Neural progenitor cell (in vitro differentiated cells): ENCODE measurements at regions not wholly inside any gene's neighbourhood (a gene's known extent, or its start where the extent isn't known, plus 50 kb on each side); places are given as distances from the start of the nearest gene placed in this dataset.

ENCODE experiments used
- DNase-seq: peaks from one replicate; pipeline ENCODE4 v3.0.0-alpha.2; 2016; ENCODE audit warnings: low spot score
- H2AFZ ChIP-seq: fragments of 200-600 bp; sonication (generic); replicated peaks from 2 replicates; pipeline ENCODE4 v1.6.1; 2016; ENCODE audit warnings: antibody characterized with exemption
- H3F3A ChIP-seq: fragments of 200-600 bp; sonication (generic); 2 replicates; pipeline ENCODE4 v1.6.1; 2016; ENCODE audit warnings: antibody characterized with exemption, low read depth
- H3K27ac ChIP-seq: fragments of 200-600 bp; sonication (generic); 2 replicates; pipeline ENCODE4 v1.5.1; 2016; ENCODE audit warnings: mild to moderate bottlenecking
- H3K27me3 ChIP-seq: fragments of 200-600 bp; sonication (generic); 2 replicates; pipeline ENCODE4 v1.6.1; 2016; ENCODE audit warnings: mild to moderate bottlenecking, moderate library complexity
- H3K36me3 ChIP-seq: fragments of 200-600 bp; sonication (generic); 2 replicates; pipeline ENCODE4 v1.5.1; 2016
- H3K4me1 ChIP-seq: fragments of 200-600 bp; sonication (generic); 2 replicates; pipeline ENCODE4 v1.6.1; 2016; ENCODE audit warnings: mixed run types
- H3K4me2 ChIP-seq: fragments of 200-600 bp; sonication (generic); 2 replicates; pipeline ENCODE4 v1.6.1; 2016
- H3K4me3 ChIP-seq: fragments of 200-600 bp; sonication (generic); 2 replicates; pipeline ENCODE4 v1.5.1; 2016
- H3K79me2 ChIP-seq: fragments of 200-600 bp; sonication (generic); 2 replicates; pipeline ENCODE4 v1.6.1; 2016; ENCODE audit warnings: low read depth
- H3K9ac ChIP-seq: fragments of 200-600 bp; sonication (generic); 2 replicates; pipeline ENCODE4 v1.6.1; 2016
- H3K9me3 ChIP-seq: fragments of 200-600 bp; sonication (generic); 2 replicates; pipeline ENCODE4 v1.5.1; 2016; ENCODE audit warnings: low read depth
- H4K20me1 ChIP-seq: fragments of 200-600 bp; sonication (generic); 2 replicates; pipeline ENCODE4 v1.6.1; 2016; ENCODE audit warnings: low read depth
- H3K27ac Mint-ChIP-seq: 3 replicates; pipeline ENCODE4 v1.8.0; 2021; ENCODE audit warnings: mixed read lengths
- H3K27me3 Mint-ChIP-seq: 2 replicates; pipeline ENCODE4 v1.8.0; 2022; ENCODE audit warnings: low read depth, mild to moderate bottlenecking, inconsistent platforms, moderate library complexity, mixed read lengths; ENCODE audit not compliant: insufficient read depth
- H3K36me3 Mint-ChIP-seq: 3 replicates; pipeline ENCODE4 v1.8.0; 2021; ENCODE audit warnings: mixed read lengths
- H3K4me1 Mint-ChIP-seq: 3 replicates; pipeline ENCODE4 v1.8.0; 2021; ENCODE audit warnings: mixed read lengths
- H3K4me3 Mint-ChIP-seq: 3 replicates; pipeline ENCODE4 v1.8.0; 2021; ENCODE audit warnings: mild to moderate bottlenecking, moderate library complexity, mixed read lengths
- H3K9me3 Mint-ChIP-seq: 3 replicates; pipeline ENCODE4 v1.8.0; 2020; ENCODE audit warnings: mixed read lengths
- CTCF ChIP-seq: fragments of 200-600 bp; sonication (generic); IDR thresholded peaks from 2 replicates; pipeline ENCODE4 v1.5.1; 2017; ENCODE audit warnings: antibody characterized with exemption, mild to moderate bottlenecking
- EZH2 ChIP-seq: fragments of 200-600 bp; sonication (generic); IDR thresholded peaks from 2 replicates; pipeline ENCODE4 v1.6.1; 2017; ENCODE audit warnings: antibody characterized with exemption, mild to moderate bottlenecking, moderate library complexity
- EZH2phosphoT487 ChIP-seq: fragments of 200-600 bp; sonication (generic); IDR thresholded peaks from 2 replicates; pipeline ENCODE4 v1.6.1; 2017; ENCODE audit warnings: antibody characterized with exemption

- Mint-ChIP-seq H3K27me3 (peaks cover 2% of the 10 kb centered on the region), H3K27ac (no peak overlapping the region), H3K36me3 (no peaks in the 10 kb centered on the region), H3K9me3 (peaks cover 5% of the 10 kb centered on the region), H3K4me1 (peaks cover 18% of the 10 kb centered on the region), H3K4me3 (no peak overlapping the region)
- H3K36me3 ChIP-seq = no peaks in the 10 kb centered on the region
- DNase-seq = no peak
- H2AFZ ChIP-seq = peak overlapping the region; percentile 99
- H3K4me2 ChIP-seq = no peak overlapping the region
- no peak overlapping the region for H3K27ac ChIP-seq
- H3K9me3 ChIP-seq = no peaks in the 10 kb centered on the region
- H3K4me3 ChIP-seq = no peak overlapping the region
- peaks cover 12% of the 10 kb centered on the region for H3K27me3 ChIP-seq
- no peaks in the 10 kb centered on the region for H4K20me1 ChIP-seq
- no peaks in the 10 kb centered on the region for H3K79me2 ChIP-seq
- peaks cover 5% of the 10 kb centered on the region for H3F3A ChIP-seq
- H3K4me1 ChIP-seq = peaks cover 20% of the 10 kb centered on the region
- no peak overlapping the region for H3K9ac ChIP-seq
- no peak for TF ChIP-seq EZH2phosphoT487
- TF ChIP-seq EZH2 = no peak
- no peak for TF ChIP-seq CTCF
Measured at GRCh38 chr3:150221904-150222523, 186.1 kb upstream of the TSC22D2 start.

- no peak for TF ChIP-seq CTCF
- no peak for TF ChIP-seq EZH2
- no peak for TF ChIP-seq EZH2phosphoT487
Measured at GRCh38 chr3:150220799-150221198, 187.3 kb upstream of the TSC22D2 start.

GRCh38 chr3:150220041-150220440, 188.1 kb upstream of the TSC22D2 start:
- Histone ChIP-seq H3K4me1 (peaks cover 27% of the 10 kb centered on the region), H3F3A (peaks cover 17% of the 10 kb centered on the region), H3K27ac (no peak overlapping the region), H2AFZ (no peak overlapping the region), H3K4me2 (no peak overlapping the region), H3K79me2 (no peaks in the 10 kb centered on the region), H3K36me3 (no peaks in the 10 kb centered on the region), H3K4me3 (no peak overlapping the region), H3K9me3 (no peaks in the 10 kb centered on the region), H4K20me1 (no peaks in the 10 kb centered on the region), H3K9ac (no peak overlapping the region), H3K27me3 (peaks cover 12% of the 10 kb centered on the region)
- no peak overlapping the region for H3K4me3 Mint-ChIP-seq
- no peak for DNase-seq
- TF ChIP-seq EZH2phosphoT487 (no peak), EZH2 (no peak), CTCF (no peak)
- no peak overlapping the region for H3K27ac Mint-ChIP-seq
- no peaks in the 10 kb centered on the region for H3K36me3 Mint-ChIP-seq
- no peaks in the 10 kb centered on the region for H3K27me3 Mint-ChIP-seq
- peaks cover 5% of the 10 kb centered on the region for H3K9me3 Mint-ChIP-seq
- peaks cover 37% of the 10 kb centered on the region for H3K4me1 Mint-ChIP-seq

More at GRCh38 chr3:150220799-150221198, 187.3 kb upstream of the TSC22D2 start:
- Histone ChIP-seq H3K9ac (no peak overlapping the region), H3K36me3 (no peaks in the 10 kb centered on the region), H3F3A (peaks cover 14% of the 10 kb centered on the region), H3K4me1 (peaks cover 27% of the 10 kb centered on the region), H3K9me3 (no peaks in the 10 kb centered on the region), H3K27me3 (peaks cover 12% of the 10 kb centered on the region), H3K27ac (no peak overlapping the region), H3K79me2 (no peaks in the 10 kb centered on the region), H4K20me1 (no peaks in the 10 kb centered on the region), H3K4me3 (peak overlapping the region; percentile 36), H2AFZ (peak overlapping the region; percentile 99), H3K4me2 (peak overlapping the region; percentile 77)
- no peaks in the 10 kb centered on the region for H3K36me3 Mint-ChIP-seq
- peak; percentile 59 for DNase-seq
- no peak overlapping the region for H3K27ac Mint-ChIP-seq
- H3K9me3 Mint-ChIP-seq = peaks cover 5% of the 10 kb centered on the region
- peak overlapping the region; percentile 78 for H3K4me3 Mint-ChIP-seq
- H3K4me1 Mint-ChIP-seq = peaks cover 30% of the 10 kb centered on the region
- H3K27me3 Mint-ChIP-seq = peaks cover under 1% of the 10 kb centered on the region
